Peyer's patch (tissue), 4 donors: ENCODE measurements at regions not wholly inside any gene's neighbourhood (a gene's known extent, or its start where the extent isn't known, plus 50 kb on each side); places are given as distances from the start of the nearest gene placed in this dataset.

Experiments used
- POLR2A ChIP-seq, 2 donors: fragments of 450-650 bp; IDR thresholded peaks; one replicate each; pipeline ENCODE4 v1.5.1; 2017; ENCODE audit warnings: antibody characterized with exemption in 2 of 2, mild to moderate bottlenecking in 2 of 2, moderate library complexity in 2 of 2
- TF ChIP-seq, protein P1 (sequence below), 6 experiments: fragments of 450-650 bp in 4 of 6; fragments of 200-600 bp in 2 of 6; sonication (generic) in 1 of 6; IDR thresholded peaks; one replicate each; pipeline ENCODE4 v1.5.1; 2017 to 2019; ENCODE audit warnings: antibody characterized with exemption in 6 of 6, mild to moderate bottlenecking in 3 of 6, moderate library complexity in 1 of 6

- TF ChIP-seq, protein P1, sequence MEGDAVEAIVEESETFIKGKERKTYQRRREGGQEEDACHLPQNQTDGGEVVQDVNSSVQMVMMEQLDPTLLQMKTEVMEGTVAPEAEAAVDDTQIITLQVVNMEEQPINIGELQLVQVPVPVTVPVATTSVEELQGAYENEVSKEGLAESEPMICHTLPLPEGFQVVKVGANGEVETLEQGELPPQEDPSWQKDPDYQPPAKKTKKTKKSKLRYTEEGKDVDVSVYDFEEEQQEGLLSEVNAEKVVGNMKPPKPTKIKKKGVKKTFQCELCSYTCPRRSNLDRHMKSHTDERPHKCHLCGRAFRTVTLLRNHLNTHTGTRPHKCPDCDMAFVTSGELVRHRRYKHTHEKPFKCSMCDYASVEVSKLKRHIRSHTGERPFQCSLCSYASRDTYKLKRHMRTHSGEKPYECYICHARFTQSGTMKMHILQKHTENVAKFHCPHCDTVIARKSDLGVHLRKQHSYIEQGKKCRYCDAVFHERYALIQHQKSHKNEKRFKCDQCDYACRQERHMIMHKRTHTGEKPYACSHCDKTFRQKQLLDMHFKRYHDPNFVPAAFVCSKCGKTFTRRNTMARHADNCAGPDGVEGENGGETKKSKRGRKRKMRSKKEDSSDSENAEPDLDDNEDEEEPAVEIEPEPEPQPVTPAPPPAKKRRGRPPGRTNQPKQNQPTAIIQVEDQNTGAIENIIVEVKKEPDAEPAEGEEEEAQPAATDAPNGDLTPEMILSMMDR (IDR thresholded peaks at IDR 0.05), result no peak
- TF ChIP-seq POLR2A (IDR thresholded peaks at IDR 0.05), result no peak
These were observed 195.8 kb downstream of the UQCRFS1 start for GRCh38 chr19:29016926-29017760.
